ENCODE measurements at regions not wholly inside any gene's neighbourhood (a gene's known extent, or its start where the extent isn't known, plus 50 kb on each side); places are given as distances from the start of the nearest gene placed in this dataset.

DNA sequence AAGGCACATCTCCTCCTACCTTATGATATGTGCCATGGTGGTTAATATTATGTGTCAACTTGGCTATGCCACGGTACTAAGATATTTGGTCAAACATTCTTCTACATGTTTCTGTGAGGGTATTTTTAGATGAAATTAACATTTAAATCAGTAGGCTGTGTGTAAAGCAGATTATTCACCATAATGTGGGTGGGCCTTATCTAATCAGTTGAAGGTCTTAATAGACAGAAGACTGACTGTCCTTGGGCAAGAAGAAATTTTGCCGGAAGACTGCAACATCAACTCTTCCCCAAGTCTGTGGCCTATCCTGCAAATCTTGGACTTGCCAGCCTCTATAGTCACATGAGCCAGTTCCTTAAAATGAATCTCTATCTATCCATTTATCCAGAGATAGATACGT lies 380.1 kb upstream of the DDI1 start:
- no peaks in the 10 kb centered on the region for H3K4me1 ChIP-seq
- intact Hi-C loops (cut with DNase I) = no loop called here
- H3K36me3 ChIP-seq = no peaks in the 10 kb centered on the region
- peaks cover 0 to 7% of the 10 kb centered on the region in 2 donors for H3K9me3 ChIP-seq
- H3K27me3 ChIP-seq = no peaks in the 10 kb centered on the region
- no peak overlapping the region for H3K4me3 ChIP-seq
- no peak overlapping the region for H3K27ac ChIP-seq
- TF ChIP-seq, protein P1, sequence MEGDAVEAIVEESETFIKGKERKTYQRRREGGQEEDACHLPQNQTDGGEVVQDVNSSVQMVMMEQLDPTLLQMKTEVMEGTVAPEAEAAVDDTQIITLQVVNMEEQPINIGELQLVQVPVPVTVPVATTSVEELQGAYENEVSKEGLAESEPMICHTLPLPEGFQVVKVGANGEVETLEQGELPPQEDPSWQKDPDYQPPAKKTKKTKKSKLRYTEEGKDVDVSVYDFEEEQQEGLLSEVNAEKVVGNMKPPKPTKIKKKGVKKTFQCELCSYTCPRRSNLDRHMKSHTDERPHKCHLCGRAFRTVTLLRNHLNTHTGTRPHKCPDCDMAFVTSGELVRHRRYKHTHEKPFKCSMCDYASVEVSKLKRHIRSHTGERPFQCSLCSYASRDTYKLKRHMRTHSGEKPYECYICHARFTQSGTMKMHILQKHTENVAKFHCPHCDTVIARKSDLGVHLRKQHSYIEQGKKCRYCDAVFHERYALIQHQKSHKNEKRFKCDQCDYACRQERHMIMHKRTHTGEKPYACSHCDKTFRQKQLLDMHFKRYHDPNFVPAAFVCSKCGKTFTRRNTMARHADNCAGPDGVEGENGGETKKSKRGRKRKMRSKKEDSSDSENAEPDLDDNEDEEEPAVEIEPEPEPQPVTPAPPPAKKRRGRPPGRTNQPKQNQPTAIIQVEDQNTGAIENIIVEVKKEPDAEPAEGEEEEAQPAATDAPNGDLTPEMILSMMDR (IDR thresholded peaks at IDR 0.05) = no peak
- no peak for DNase-seq
- ATAC-seq = no peak

GRCh38 chr11:103659206-103659618 lies 377.2 kb upstream of the DDI1 start:
- TF ChIP-seq, protein P1 (IDR thresholded peaks at IDR 0.05) = no peak
- Histone ChIP-seq H3K4me3 (no peak overlapping the region), H3K4me1 (no peaks in the 10 kb centered on the region), H3K9me3 (no peaks in the 10 kb centered on the region), H3K36me3 (no peaks in the 10 kb centered on the region), H3K27me3 (no peaks in the 10 kb centered on the region), H3K27ac (no peak overlapping the region)
- ATAC-seq = no peak
- no peak for DNase-seq
- intact Hi-C loops (cut with DNase I) = no loop called here

DNA sequence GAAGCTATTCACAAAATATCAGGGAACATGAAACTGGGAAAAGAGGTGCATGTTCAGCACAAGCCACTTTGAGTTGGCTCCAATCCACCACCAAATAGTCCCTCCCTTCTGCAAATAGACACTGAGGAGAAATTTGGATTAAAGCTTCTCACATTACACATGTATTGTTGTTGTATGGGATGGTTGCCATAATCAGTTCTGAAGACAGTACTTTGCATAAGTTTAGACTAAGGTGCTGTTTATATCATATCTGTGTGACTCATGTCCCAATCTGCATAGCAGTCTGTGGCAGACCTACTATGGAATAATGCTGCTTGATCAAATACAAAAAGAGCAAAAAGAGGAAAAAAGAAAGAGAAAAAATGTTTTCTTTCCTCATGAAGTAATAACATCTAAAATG lies 376.7 kb upstream of the DDI1 start:
- DNase-seq (no peak), ATAC-seq (no peak)
- no peaks in the 10 kb centered on the region for H3K4me1 ChIP-seq
- TF ChIP-seq, protein P1 (IDR thresholded peaks at IDR 0.05) = no peak
- no peaks in the 10 kb centered on the region for H3K36me3 ChIP-seq
- H3K4me3 ChIP-seq = no peak overlapping the region
- H3K9me3 ChIP-seq = no peaks in the 10 kb centered on the region
- intact Hi-C loops (cut with DNase I) = no loop called here
- H3K27ac ChIP-seq = no peak overlapping the region
- H3K27me3 ChIP-seq = no peaks in the 10 kb centered on the region

GRCh38 chr11:103661185-103661584 lies 375.3 kb upstream of the DDI1 start:
- no peak overlapping the region for H3K4me3 ChIP-seq
- DNase-seq = no peak
- H3K4me1 ChIP-seq = no peaks in the 10 kb centered on the region
- H3K36me3 ChIP-seq = no peaks in the 10 kb centered on the region
- TF ChIP-seq, protein P1 (IDR thresholded peaks at IDR 0.05) = no peak
- no peak overlapping the region for H3K27ac ChIP-seq
- no peak for ATAC-seq
- H3K27me3 ChIP-seq = no peaks in the 10 kb centered on the region
- H3K9me3 ChIP-seq = no peaks in the 10 kb centered on the region
- intact Hi-C loops (cut with DNase I) = no loop called here

DNA sequence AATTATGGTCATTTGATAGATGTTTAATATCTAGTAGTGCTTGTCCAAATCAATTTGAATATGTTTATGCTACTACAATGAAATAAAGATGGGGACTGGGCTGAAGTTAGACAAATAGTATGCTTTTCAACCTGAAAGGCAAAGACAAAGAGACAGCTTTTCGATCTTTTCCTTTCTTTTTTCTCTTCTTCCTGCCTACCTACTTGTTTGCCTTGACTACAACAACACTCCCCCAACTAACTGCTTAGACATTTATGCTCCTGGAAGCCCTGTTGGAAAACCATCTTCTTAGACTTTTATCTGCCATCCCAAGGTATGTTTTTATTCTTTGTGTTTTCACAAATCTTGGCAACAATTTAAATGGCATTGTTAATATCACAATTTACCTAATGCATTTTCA lies 374.4 kb upstream of the DDI1 start:
- ATAC-seq (no peak), DNase-seq (no peak)
- no peak overlapping the region for H3K27ac ChIP-seq
- H3K4me1 ChIP-seq = no peaks in the 10 kb centered on the region
- H3K9me3 ChIP-seq = no peaks in the 10 kb centered on the region
- TF ChIP-seq, protein P1 (IDR thresholded peaks at IDR 0.05) = no peak
- no peaks in the 10 kb centered on the region for H3K36me3 ChIP-seq
- intact Hi-C loops (cut with DNase I) = no loop called here
- no peak overlapping the region for H3K4me3 ChIP-seq
- H3K27me3 ChIP-seq = no peaks in the 10 kb centered on the region
